ENCODE measurements at regions not wholly inside any gene's neighbourhood (a gene's known extent, or its start where the extent isn't known, plus 50 kb on each side); places are given as distances from the start of the nearest gene placed in this dataset.

- no peak overlapping the region for H2AFZ ChIP-seq (ENCODE audit: low read depth, low read length)
- no peaks in the 10 kb centered on the region for H3K4me1 ChIP-seq (ENCODE audit: insufficient read depth, low read length)
- H3K4me3 ChIP-seq (ENCODE audit: low read length), result no peak overlapping the region
- H3K36me3 ChIP-seq (ENCODE audit: insufficient read depth, low read length), result no peaks in the 10 kb centered on the region
- H3K9me3 ChIP-seq (ENCODE audit: low read length), result no peaks in the 10 kb centered on the region
- peaks cover 9% of the 10 kb centered on the region for H3K27me3 ChIP-seq (ENCODE audit: insufficient read depth, low read length)
These were observed 105.4 kb upstream of the FSHB start for GRCh38 chr11:30125456-30125855.

- Histone ChIP-seq H2AFZ (ENCODE audit: low read depth, low read length) (no peak overlapping the region), H3K9me3 (ENCODE audit: low read length) (no peaks in the 10 kb centered on the region), H3K4me1 (ENCODE audit: insufficient read depth, low read length) (no peaks in the 10 kb centered on the region), H3K4me3 (ENCODE audit: low read length) (no peak overlapping the region), H3K27me3 (ENCODE audit: insufficient read depth, low read length) (no peaks in the 10 kb centered on the region), H3K36me3 (ENCODE audit: insufficient read depth, low read length) (no peaks in the 10 kb centered on the region)
These were observed 102.4 kb upstream of the FSHB start for GRCh38 chr11:30128269-30128932.

GRCh38 chr11:30131535-30131934 is 99.3 kb upstream of the FSHB start:
- peak overlapping the region; percentile 89 for H2AFZ ChIP-seq (ENCODE audit: low read depth, low read length)
- H3K4me1 ChIP-seq (ENCODE audit: insufficient read depth, low read length), result no peaks in the 10 kb centered on the region
- no peak overlapping the region for H3K4me3 ChIP-seq (ENCODE audit: low read length)
- H3K9me3 ChIP-seq (ENCODE audit: low read length), result no peaks in the 10 kb centered on the region
- H3K36me3 ChIP-seq (ENCODE audit: insufficient read depth, low read length), result no peaks in the 10 kb centered on the region
- H3K27me3 ChIP-seq (ENCODE audit: insufficient read depth, low read length), result peaks cover 7% of the 10 kb centered on the region

- peaks cover 9% of the 10 kb centered on the region for H3K27me3 ChIP-seq (ENCODE audit: insufficient read depth, low read length)
- no peak overlapping the region for H2AFZ ChIP-seq (ENCODE audit: low read depth, low read length)
- no peak overlapping the region for H3K4me3 ChIP-seq (ENCODE audit: low read length)
These were observed 97.5 kb upstream of the FSHB start for GRCh38 chr11:30133281-30133680.

GRCh38 chr11:30143098-30143705 is 87.6 kb upstream of the FSHB start:
- Histone ChIP-seq H3K4me3 (ENCODE audit: low read length) (no peak overlapping the region), H3K36me3 (ENCODE audit: insufficient read depth, low read length) (no peaks in the 10 kb centered on the region), H3K4me1 (ENCODE audit: insufficient read depth, low read length) (no peaks in the 10 kb centered on the region), H3K27me3 (ENCODE audit: insufficient read depth, low read length) (no peaks in the 10 kb centered on the region), H2AFZ (ENCODE audit: low read depth, low read length) (no peak overlapping the region), H3K9me3 (ENCODE audit: low read length) (no peaks in the 10 kb centered on the region)

More at GRCh38 chr11:30133281-30133680, 97.5 kb upstream of the FSHB start:
- Histone ChIP-seq H3K4me1 (ENCODE audit: insufficient read depth, low read length) (no peaks in the 10 kb centered on the region), H3K9me3 (ENCODE audit: low read length) (no peaks in the 10 kb centered on the region), H3K36me3 (ENCODE audit: insufficient read depth, low read length) (no peaks in the 10 kb centered on the region)

GRCh38 chr11:30147293-30147692 is 83.5 kb upstream of the FSHB start:
- Histone ChIP-seq H3K36me3 (ENCODE audit: insufficient read depth, low read length) (no peaks in the 10 kb centered on the region), H3K4me1 (ENCODE audit: insufficient read depth, low read length) (no peaks in the 10 kb centered on the region), H3K4me3 (ENCODE audit: low read length) (no peak overlapping the region), H3K9me3 (ENCODE audit: low read length) (no peaks in the 10 kb centered on the region), H3K27me3 (ENCODE audit: insufficient read depth, low read length) (no peaks in the 10 kb centered on the region), H2AFZ (ENCODE audit: low read depth, low read length) (no peak overlapping the region)

- Histone ChIP-seq H3K9me3 (ENCODE audit: low read length) (no peaks in the 10 kb centered on the region), H3K27me3 (ENCODE audit: insufficient read depth, low read length) (no peaks in the 10 kb centered on the region), H3K4me1 (ENCODE audit: insufficient read depth, low read length) (no peaks in the 10 kb centered on the region), H2AFZ (ENCODE audit: low read depth, low read length) (no peak overlapping the region), H3K36me3 (ENCODE audit: insufficient read depth, low read length) (no peaks in the 10 kb centered on the region), H3K4me3 (ENCODE audit: low read length) (no peak overlapping the region)
These were observed 80.8 kb upstream of the FSHB start for GRCh38 chr11:30149998-30150397.

- no peaks in the 10 kb centered on the region for H3K36me3 ChIP-seq (ENCODE audit: insufficient read depth, low read length)
- H3K4me1 ChIP-seq (ENCODE audit: insufficient read depth, low read length), result no peaks in the 10 kb centered on the region
These were observed 80.4 kb upstream of the FSHB start for GRCh38 chr11:30150425-30150824.

GRCh38 chr11:30153008-30153407 is 77.8 kb upstream of the FSHB start:
- Histone ChIP-seq H3K36me3 (ENCODE audit: insufficient read depth, low read length) (no peaks in the 10 kb centered on the region), H3K27me3 (ENCODE audit: insufficient read depth, low read length) (no peaks in the 10 kb centered on the region), H3K9me3 (ENCODE audit: low read length) (no peaks in the 10 kb centered on the region), H3K4me1 (ENCODE audit: insufficient read depth, low read length) (no peaks in the 10 kb centered on the region), H3K4me3 (ENCODE audit: low read length) (no peak overlapping the region), H2AFZ (ENCODE audit: low read depth, low read length) (no peak overlapping the region)

More at GRCh38 chr11:30150425-30150824, 80.4 kb upstream of the FSHB start:
- Histone ChIP-seq H3K4me3 (ENCODE audit: low read length) (no peak overlapping the region), H3K9me3 (ENCODE audit: low read length) (no peaks in the 10 kb centered on the region), H3K27me3 (ENCODE audit: insufficient read depth, low read length) (no peaks in the 10 kb centered on the region), H2AFZ (ENCODE audit: low read depth, low read length) (no peak overlapping the region)

GRCh38 chr11:30155428-30155827 is 75.4 kb upstream of the FSHB start:
- Histone ChIP-seq H3K4me3 (ENCODE audit: low read length) (no peak overlapping the region), H3K9me3 (ENCODE audit: low read length) (no peaks in the 10 kb centered on the region), H2AFZ (ENCODE audit: low read depth, low read length) (no peak overlapping the region), H3K27me3 (ENCODE audit: insufficient read depth, low read length) (no peaks in the 10 kb centered on the region), H3K36me3 (ENCODE audit: insufficient read depth, low read length) (no peaks in the 10 kb centered on the region), H3K4me1 (ENCODE audit: insufficient read depth, low read length) (no peaks in the 10 kb centered on the region)

GRCh38 chr11:30159546-30159945 is 71.3 kb upstream of the FSHB start:
- no peaks in the 10 kb centered on the region for H3K9me3 ChIP-seq (ENCODE audit: low read length)
- no peak overlapping the region for H2AFZ ChIP-seq (ENCODE audit: low read depth, low read length)
- no peaks in the 10 kb centered on the region for H3K27me3 ChIP-seq (ENCODE audit: insufficient read depth, low read length)
- no peaks in the 10 kb centered on the region for H3K36me3 ChIP-seq (ENCODE audit: insufficient read depth, low read length)
- H3K4me3 ChIP-seq (ENCODE audit: low read length), result no peak overlapping the region
- no peaks in the 10 kb centered on the region for H3K4me1 ChIP-seq (ENCODE audit: insufficient read depth, low read length)

- Histone ChIP-seq H3K4me3 (ENCODE audit: low read length) (no peak overlapping the region), H3K27me3 (ENCODE audit: insufficient read depth, low read length) (no peaks in the 10 kb centered on the region), H2AFZ (ENCODE audit: low read depth, low read length) (no peak overlapping the region), H3K9me3 (ENCODE audit: low read length) (no peaks in the 10 kb centered on the region), H3K4me1 (ENCODE audit: insufficient read depth, low read length) (no peaks in the 10 kb centered on the region), H3K36me3 (ENCODE audit: insufficient read depth, low read length) (no peaks in the 10 kb centered on the region)
These were observed 65.2 kb upstream of the FSHB start for GRCh38 chr11:30165652-30166051.

GRCh38 chr11:30171661-30172060 is 59.2 kb upstream of the FSHB start:
- Histone ChIP-seq H3K4me3 (ENCODE audit: low read length) (no peak overlapping the region), H3K27me3 (ENCODE audit: insufficient read depth, low read length) (no peaks in the 10 kb centered on the region), H2AFZ (ENCODE audit: low read depth, low read length) (no peak overlapping the region), H3K9me3 (ENCODE audit: low read length) (no peaks in the 10 kb centered on the region), H3K36me3 (ENCODE audit: insufficient read depth, low read length) (no peaks in the 10 kb centered on the region), H3K4me1 (ENCODE audit: insufficient read depth, low read length) (no peaks in the 10 kb centered on the region)

- H2AFZ ChIP-seq (ENCODE audit: low read depth, low read length), result no peak overlapping the region
- no peaks in the 10 kb centered on the region for H3K4me1 ChIP-seq (ENCODE audit: insufficient read depth, low read length)
- H3K9me3 ChIP-seq (ENCODE audit: low read length), result no peaks in the 10 kb centered on the region
- H3K36me3 ChIP-seq (ENCODE audit: insufficient read depth, low read length), result no peaks in the 10 kb centered on the region
- H3K27me3 ChIP-seq (ENCODE audit: insufficient read depth, low read length), result no peaks in the 10 kb centered on the region
- no peak overlapping the region for H3K4me3 ChIP-seq (ENCODE audit: low read length)
These were observed 58.7 kb upstream of the FSHB start for GRCh38 chr11:30172158-30172557.

Data from neuron (in vitro differentiated cells).